Lung (tissue), 11 donors: ENCODE measurements at regions not wholly inside any gene's neighbourhood (a gene's known extent, or its start where the extent isn't known, plus 50 kb on each side); places are given as distances from the start of the nearest gene placed in this dataset.

ENCODE experiments used
- ATAC-seq: fragments of 200-7000 bp; cut with Tn5 transposase; one replicate; pipeline ENCODE4 v1.9.1; 2020; ENCODE audit warnings: moderate number of reproducible peaks; ENCODE audit not compliant: insufficient read depth, low FRiP score
- DNase-seq, 3 donors: peaks; one replicate each; pipeline ENCODE4 v3.0.0-alpha.2; 2013 to 2017
- H3K27ac ChIP-seq, 2 donors: one replicate each; pipeline ENCODE4 v1.5.1; 2013; ENCODE audit warnings: mild to moderate bottlenecking in 2 of 2, moderate library complexity in 2 of 2, control low read depth in 1 of 2, inconsistent platforms in 1 of 2, low read depth in 1 of 2, low read length in 1 of 2
- H3K27me3 ChIP-seq, 3 donors: one replicate each; pipeline ENCODE4 v1.5.1; 2013; ENCODE audit warnings: low read length in 2 of 3; ENCODE audit not compliant: control insufficient read depth in 3 of 3, insufficient read depth in 3 of 3
- H3K36me3 ChIP-seq, 4 donors: one replicate each; pipeline ENCODE4 v1.5.1; 2013; ENCODE audit warnings: low read length in 4 of 4, mild to moderate bottlenecking in 1 of 4, moderate library complexity in 1 of 4; ENCODE audit not compliant: control insufficient read depth in 4 of 4, insufficient read depth in 4 of 4
- H3K4me1 ChIP-seq, 5 donors: one replicate each; pipeline ENCODE4 v1.5.1; 2013; ENCODE audit warnings: low read length in 5 of 5, mild to moderate bottlenecking in 2 of 5, moderate library complexity in 1 of 5; ENCODE audit not compliant: control insufficient read depth in 5 of 5, insufficient read depth in 5 of 5
- H3K4me3 ChIP-seq: one replicate; pipeline ENCODE4 v1.5.1; 2013; ENCODE audit warnings: mild to moderate bottlenecking, control low read depth, moderate library complexity
- H3K9ac ChIP-seq, 2 donors: one replicate each; pipeline ENCODE4 v1.5.1; 2013; ENCODE audit warnings: low read length in 2 of 2, control low read depth in 1 of 2; ENCODE audit not compliant: insufficient read depth in 1 of 2
- H3K9me3 ChIP-seq, 4 donors: one replicate each; pipeline ENCODE4 v1.5.1; 2013; ENCODE audit warnings: low read length in 3 of 4, mild to moderate bottlenecking in 1 of 4, moderate library complexity in 1 of 4; ENCODE audit not compliant: control insufficient read depth in 4 of 4, insufficient read depth in 3 of 4
- WGBS, 2 donors: extraction: QIAGEN DNeasy Blood & Tissue Kit; methylation state at CpG; one replicate each; pipeline ENCODE4 v1.1.7; 2013; 5-methylcytosine and 5-hydroxymethylcytosine counted together
- TF ChIP-seq, protein P1 (sequence below): IDR thresholded peaks from 2 replicates; pipeline ENCODE4 v1.5.1; 2012; ENCODE audit warnings: mild to moderate bottlenecking; ENCODE audit errors: control extremely low read depth, extremely low read depth
- donor health status: control.
- donor health status: control.
- donor health status: Bipolar disorder and iron deficiency.
- donor health status: healthy.
- donor health status: DM: yes; HTN: yes; CAD: no.

DNA sequence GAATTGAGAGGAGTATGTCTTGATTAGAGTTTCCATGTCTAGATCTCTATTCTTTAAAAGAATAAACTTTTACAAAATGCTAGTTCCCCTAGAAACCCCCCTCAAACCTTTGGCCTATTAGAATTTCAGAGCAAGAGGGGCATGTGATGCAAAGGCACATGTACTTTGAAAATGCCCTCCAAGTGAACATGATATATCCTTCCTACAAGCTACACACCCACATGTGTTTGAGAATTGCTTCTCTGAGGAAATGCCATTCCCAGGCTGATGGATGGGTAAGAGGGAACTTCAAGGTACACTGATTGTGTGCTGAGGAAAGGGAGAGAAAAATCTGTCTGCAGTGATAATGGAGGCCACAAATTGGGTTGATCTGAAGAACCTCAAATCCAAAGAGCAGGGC, 59.5 kb upstream of the PSMA1 start:
- H3K27ac ChIP-seq, result no peak overlapping the region
- H3K9me3 ChIP-seq, result no peaks in the 10 kb centered on the region
- TF ChIP-seq, protein P1, sequence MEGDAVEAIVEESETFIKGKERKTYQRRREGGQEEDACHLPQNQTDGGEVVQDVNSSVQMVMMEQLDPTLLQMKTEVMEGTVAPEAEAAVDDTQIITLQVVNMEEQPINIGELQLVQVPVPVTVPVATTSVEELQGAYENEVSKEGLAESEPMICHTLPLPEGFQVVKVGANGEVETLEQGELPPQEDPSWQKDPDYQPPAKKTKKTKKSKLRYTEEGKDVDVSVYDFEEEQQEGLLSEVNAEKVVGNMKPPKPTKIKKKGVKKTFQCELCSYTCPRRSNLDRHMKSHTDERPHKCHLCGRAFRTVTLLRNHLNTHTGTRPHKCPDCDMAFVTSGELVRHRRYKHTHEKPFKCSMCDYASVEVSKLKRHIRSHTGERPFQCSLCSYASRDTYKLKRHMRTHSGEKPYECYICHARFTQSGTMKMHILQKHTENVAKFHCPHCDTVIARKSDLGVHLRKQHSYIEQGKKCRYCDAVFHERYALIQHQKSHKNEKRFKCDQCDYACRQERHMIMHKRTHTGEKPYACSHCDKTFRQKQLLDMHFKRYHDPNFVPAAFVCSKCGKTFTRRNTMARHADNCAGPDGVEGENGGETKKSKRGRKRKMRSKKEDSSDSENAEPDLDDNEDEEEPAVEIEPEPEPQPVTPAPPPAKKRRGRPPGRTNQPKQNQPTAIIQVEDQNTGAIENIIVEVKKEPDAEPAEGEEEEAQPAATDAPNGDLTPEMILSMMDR, result no peak
- no peak for ATAC-seq
- H3K36me3 ChIP-seq, result no peaks in the 10 kb centered on the region
- no peak overlapping the region for H3K4me3 ChIP-seq
- DNase-seq, result peak in 1 of 3 donors; percentile 12
- no peaks in the 10 kb centered on the region for H3K27me3 ChIP-seq
- peaks cover 0 to 7% (median 7%) of the 10 kb centered on the region in 5 donors for H3K4me1 ChIP-seq
- no peak overlapping the region for H3K9ac ChIP-seq

DNA sequence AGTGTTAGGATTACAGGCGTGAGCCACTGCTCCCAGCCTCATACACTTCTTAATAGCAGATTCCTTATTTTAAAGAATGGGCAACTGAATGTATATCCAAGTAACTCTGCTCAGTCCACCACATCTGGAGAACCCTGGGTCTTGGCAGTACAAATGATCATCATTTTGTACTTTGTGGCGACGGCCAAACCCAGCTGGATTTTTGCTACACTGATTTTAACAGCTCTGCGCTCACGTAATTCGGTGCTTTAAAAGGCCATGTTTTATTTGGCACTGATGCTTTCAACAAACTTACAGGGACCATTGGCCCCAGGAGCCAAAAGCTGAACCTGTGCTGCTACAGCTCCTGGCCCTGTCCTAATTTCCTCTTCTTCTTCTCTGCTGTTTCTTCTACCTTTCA, 60.8 kb upstream of the PDE3B start:
- no peak for ATAC-seq
- Histone ChIP-seq H3K9me3 (no peaks in the 10 kb centered on the region), H3K4me3 (no peak overlapping the region), H3K27ac (no peak overlapping the region), H3K9ac (no peak overlapping the region), H3K27me3 (no peaks in the 10 kb centered on the region), H3K4me1 (peaks cover 0 to 7% (median 7%) of the 10 kb centered on the region in 5 donors), H3K36me3 (no peaks in the 10 kb centered on the region)
- 95 to 97% methylated on average over 6 of the region's 6 CpGs for WGBS, 2 donors
- TF ChIP-seq, protein P1, result no peak
- DNase-seq, result no peak

DNA sequence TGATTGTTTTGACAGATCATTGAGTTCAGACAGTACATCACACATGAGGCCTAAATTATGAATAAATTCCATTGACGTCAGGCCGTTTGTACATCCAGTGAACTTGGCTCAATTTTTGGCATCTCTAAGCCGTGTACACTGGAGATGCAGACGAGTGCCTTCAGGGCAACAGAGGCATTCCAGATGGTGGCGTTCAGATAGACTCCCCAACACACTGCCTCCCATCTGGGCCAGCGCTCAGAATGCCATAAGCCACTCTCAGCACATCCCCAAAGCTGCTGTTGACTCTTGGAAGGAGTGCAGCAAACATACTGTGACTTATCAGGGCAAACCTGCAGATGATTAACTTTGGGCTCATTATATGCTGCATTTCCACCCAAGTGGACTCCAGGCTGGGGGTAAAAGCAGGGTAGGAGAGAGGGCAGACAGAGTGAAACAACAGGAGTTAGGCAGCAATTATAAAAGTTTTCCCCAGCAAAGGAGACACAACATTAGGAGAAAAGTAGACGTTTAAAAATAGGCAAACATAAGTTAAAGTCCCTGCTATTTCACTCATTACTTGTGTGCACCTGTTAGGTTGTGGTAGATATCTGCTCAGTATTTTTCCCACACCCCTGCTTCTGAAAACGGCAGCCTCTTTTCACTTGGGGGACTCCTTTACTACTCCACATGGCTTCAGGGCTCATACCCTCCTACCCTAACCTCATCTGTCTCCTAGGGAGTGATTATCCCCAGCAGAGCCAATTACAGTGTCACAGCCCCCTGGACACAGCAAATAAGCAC, 60.2 kb upstream of the PDE3B start:
- Histone ChIP-seq H3K4me1 (peaks cover 0 to 4% (median 3%) of the 10 kb centered on the region in 5 donors), H3K9ac (no peak overlapping the region), H3K27me3 (no peaks in the 10 kb centered on the region), H3K27ac (no peak overlapping the region), H3K36me3 (no peaks in the 10 kb centered on the region), H3K9me3 (no peaks in the 10 kb centered on the region), H3K4me3 (no peak overlapping the region)
- DNase-seq, result peak; percentile 16 to 37 (median 16)
- 64 to 75% methylated on average over 8 of the region's 8 CpGs for WGBS, 2 donors
- TF ChIP-seq, protein P1, result no peak
- ATAC-seq, result no peak

DNA sequence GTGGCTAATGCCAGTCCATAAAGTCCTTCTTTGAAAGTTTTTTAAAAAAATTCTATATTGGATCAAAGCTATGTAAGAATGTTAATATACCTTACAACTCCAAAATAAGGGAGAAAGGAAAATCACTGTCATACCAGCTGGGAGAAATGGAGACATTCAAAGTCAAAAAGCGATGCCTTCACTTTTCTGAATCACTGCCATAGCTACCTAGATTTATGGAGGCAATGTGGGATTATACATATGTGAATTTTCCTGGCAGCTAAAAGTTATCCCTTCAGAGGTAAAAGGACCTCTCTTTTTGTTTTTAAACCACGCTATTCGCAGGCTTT, 59.6 kb upstream of the PDE3B start:
- DNase-seq (no peak), ATAC-seq (no peak)
- WGBS, 2 donors, result 92 to 94% methylated on average over 3 of the region's 3 CpGs
- H3K4me1 ChIP-seq, result no peaks in the 10 kb centered on the region
- H3K36me3 ChIP-seq, result no peaks in the 10 kb centered on the region
- H3K27me3 ChIP-seq, result no peaks in the 10 kb centered on the region
- no peaks in the 10 kb centered on the region for H3K9me3 ChIP-seq
- TF ChIP-seq, protein P1, result no peak
- H3K27ac ChIP-seq, result no peak overlapping the region
- H3K4me3 ChIP-seq, result no peak overlapping the region
- H3K9ac ChIP-seq, result no peak overlapping the region
